SW480 (cell line): ENCODE measurements at regions not wholly inside any gene's neighbourhood (a gene's known extent, or its start where the extent isn't known, plus 50 kb on each side); places are given as distances from the start of the nearest gene placed in this dataset.

Experiments used
- DNase-seq: peaks from one replicate; pipeline ENCODE4 v3.0.0-alpha.2; 2016; ENCODE audit warnings: low spot score

- DNase-seq, result no peak
Measured at GRCh38 chr4:178789279-178789678, 1347.0 kb upstream of the AGA start.

DNA sequence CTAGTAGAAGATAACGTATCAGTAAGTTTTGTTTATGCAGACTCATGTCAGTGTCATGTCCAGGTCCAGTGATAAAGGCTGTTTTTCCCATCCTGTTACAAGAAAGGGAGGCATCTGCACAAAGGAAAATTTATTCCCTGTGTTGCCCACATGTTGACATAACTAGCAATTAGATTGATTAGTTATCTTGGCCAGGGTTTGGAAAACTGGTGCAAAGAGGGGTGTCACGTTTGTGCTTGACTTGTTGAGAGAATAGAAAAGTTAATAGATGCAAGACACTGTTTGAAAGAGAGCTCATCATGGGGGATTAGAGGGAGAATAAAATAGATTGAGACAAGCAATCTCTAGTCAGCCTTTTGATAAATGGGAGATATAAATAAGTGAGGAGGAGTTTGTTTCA is 1357.0 kb upstream of the AGA start:
- DNase-seq, result no peak

GRCh38 chr4:178808106-178808505 is 1365.9 kb upstream of the AGA start:
- DNase-seq, result no peak

GRCh38 chr4:178809921-178810320 is 1367.7 kb upstream of the AGA start:
- DNase-seq, result no peak

GRCh38 chr4:178811356-178811755 is 1369.1 kb upstream of the AGA start:
- DNase-seq, result no peak

- no peak for DNase-seq
Measured at GRCh38 chr4:178812866-178813265, 1370.6 kb upstream of the AGA start.

DNA sequence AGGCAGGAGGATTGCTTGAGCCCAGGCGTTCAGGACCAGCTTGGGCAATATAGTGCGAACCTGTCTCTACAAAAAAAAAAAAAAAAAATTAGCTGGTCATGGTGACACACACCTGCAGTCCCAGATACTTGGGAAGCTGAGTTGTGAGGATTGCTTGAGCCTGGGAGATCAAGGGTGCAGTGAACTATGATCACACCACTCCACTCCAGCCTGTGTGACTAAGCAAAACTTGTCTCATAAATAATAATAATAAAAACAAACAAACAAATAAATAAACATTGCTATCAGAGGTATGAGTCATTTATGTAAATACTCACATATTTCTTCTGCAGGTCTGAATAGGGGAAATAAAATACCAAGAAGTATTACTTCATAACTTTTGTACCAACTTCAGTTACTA is 1372.7 kb upstream of the AGA start:
- no peak for DNase-seq

DNA sequence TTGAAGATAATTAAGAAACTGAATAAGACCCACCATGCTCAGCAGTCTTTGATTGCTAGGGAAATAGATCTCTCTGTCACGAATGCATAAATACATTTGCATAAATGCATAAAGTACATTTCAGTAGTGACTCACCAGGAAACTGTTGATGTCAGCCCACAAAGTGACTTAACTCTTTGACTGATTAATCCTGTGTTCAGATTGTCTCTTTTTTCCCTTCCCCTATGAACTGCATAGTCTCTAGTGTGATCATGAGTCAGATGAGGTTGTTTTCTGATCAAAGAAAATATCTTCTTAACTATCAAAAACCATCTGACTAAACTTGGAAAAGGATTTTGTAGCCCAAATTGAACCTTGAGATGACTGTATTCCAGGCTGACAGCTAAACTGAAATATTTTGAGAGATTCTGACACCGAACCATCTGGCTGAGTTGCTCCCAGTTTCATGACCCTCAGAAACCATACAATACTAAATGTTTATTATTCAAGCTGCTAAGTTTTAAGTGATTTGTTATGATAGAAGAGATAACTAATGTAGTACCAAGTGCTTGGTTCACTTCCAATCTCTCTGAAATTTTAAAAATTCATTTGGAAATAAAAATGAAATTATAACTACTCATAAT is 1381.5 kb upstream of the AGA start:
- no peak for DNase-seq

DNA sequence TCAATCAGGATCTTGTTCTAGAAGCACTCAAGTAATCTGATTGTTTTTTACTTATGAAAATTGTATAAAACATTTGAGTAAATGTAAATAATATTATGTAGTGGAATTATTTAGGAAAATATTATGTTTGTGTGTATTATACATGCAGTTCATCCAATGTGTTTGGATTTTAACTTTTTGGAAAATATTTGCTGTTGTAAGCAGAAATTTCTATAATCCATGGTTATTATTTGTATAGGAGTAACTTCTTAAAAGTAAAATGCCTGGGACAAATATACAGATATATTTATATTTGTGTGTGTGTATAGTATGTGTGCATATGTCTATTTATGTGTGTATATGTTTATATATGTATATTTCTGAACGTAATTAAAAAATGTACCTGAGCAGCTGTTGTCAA is 1394.6 kb upstream of the AGA start:
- no peak for DNase-seq

GRCh38 chr4:178838776-178839175 is 1396.5 kb upstream of the AGA start:
- DNase-seq, result no peak

DNA sequence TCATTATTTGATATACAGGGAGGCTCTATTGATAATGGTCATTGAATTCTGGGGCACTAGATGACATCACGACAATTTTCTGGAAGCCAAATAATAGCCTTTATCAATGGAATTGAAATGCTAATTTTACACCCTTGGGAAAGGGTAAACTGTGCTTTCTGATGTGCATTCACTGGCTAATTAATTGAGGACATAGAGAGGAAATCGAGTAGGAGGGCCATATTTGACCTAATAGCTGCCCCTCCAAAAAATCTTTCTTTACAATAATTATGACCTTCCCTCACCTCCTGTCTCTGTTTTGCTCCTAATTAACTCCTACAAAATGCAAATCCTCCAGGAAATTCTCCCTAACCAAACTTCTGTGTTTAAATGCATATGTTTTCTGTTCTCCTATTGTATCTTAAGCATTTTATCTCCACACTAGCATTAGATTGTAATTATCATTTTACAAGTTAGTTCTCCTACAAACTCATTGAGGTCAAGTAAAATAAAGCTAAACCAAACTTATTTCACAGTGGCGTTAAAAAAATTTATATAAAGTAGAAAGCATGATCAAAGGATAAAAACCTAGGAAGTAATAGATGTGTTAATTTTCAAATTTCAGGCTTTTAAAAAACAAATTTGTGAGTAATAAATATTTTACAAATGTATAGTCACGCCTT is 1414.0 kb upstream of the AGA start:
- DNase-seq, result no peak

- no peak for DNase-seq
Measured at GRCh38 chr4:178871476-178871875, 1429.2 kb upstream of the AGA start.

DNA sequence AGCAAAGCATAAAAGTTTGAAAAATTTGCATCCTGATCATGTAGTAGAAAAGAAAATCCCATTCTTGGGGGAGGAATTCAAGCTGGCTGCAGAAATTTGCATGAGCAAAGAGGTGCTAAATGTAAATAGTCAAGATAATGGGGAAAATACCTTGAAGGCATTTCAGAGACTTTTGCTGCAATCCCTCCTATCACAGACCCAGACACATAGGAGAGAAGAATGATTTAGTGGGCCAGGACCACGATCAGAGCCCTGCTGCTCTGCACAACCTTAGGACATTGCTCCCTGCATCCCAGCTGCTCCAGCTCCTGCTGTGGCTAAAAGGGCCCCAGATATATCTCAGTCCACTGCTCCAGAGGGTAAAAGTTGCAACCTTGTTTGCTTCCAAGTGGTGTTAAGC is 1439.7 kb upstream of the AGA start:
- DNase-seq, result no peak

GRCh38 chr4:178894126-178894525 is 1451.9 kb upstream of the AGA start:
- DNase-seq, result no peak

- DNase-seq, result no peak
Measured at GRCh38 chr4:178899084-178899483, 1456.8 kb upstream of the AGA start.

- no peak for DNase-seq
Measured at GRCh38 chr4:178917756-178918155, 1475.5 kb upstream of the AGA start.

DNA sequence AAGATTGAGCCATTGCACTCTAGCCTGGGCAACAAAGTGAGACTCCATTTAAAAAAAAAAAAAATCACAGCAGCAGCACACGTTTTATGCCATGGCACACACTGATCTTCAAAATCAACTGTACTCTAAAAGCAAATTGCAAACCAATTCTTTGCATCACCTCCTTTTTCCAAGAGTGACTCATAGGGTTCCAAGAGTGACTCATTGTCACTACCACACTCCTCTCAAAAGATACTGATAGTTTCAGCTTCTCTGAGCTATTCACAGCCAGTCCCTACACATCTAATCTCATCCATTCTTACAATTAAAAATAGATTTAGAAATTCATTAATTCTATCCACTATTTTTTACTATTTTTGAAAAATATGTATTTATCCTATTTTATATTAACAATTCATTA is 1494.9 kb upstream of the AGA start:
- no peak for DNase-seq

DNA sequence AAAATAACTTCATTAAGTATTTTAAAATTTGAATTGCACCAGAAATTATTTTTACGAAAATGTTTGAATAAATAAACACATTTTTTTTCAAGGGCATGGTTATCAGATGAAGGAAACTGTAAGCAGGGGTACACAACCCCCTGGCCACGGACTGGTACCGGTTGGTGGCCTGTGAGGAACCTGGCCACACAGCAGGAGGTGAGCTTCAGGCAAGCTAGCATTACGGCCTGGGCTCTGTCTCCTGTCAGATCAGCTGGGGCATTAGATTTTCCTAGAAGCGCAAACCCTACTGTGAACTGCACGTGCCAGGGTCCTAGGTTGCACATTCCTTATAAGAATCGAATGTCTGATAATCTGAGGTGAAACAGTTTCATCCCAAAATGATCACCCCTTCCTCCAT is 1499.7 kb upstream of the AGA start:
- DNase-seq, result no peak

GRCh38 chr4:178953447-178954120 is 1511.3 kb upstream of the AGA start:
- DNase-seq, result no peak

DNA sequence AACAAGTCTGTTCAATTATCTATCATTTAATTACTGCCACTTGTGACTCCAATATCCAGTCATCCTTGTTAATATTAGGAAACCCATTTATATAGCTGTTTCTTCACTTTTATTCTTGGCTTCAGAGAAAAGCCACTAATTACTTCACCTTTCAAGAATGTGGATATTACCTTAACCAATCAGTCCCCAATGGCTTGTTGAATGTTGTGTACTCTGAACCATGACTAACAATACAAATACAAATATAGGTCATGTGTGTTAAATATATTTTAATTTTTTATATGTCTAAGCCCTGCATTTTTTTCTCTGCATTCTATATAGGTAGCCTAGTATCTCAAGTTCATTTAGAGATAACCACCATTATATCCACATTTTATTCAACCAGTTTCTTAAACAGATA is 1513.4 kb upstream of the AGA start:
- DNase-seq, result no peak

DNA sequence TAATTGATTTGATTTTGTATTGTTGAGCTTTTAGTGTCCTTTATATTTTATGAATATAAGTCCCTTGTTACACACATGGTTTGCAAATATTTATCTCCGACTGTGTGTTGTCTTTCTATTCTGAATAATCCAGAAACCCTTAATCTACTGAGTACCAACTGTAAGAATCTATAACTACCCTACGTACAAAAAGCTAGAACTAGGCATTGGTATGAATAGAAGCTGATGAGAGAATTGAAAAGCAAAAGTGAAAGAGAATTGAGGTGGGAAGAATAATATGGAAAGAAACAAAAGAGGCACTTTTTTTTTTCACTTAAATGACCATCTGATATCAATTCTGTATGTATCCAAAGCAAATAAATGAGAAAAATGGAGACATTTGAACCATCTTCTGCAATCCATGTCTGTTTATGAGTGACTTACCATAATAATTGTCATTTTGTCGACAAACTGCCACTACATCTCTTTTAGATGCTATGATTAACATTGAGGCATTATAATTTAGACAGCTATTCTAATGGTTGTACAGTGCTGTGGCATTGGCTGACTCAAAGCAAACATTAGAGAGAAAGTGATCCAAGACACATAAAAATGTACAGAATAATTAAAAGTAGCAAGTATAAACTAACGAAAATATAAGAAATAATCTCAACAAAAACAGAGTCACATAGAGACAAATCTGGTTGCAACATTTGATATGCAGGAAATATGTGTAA is 1516.6 kb upstream of the AGA start:
- DNase-seq, result no peak

- no peak for DNase-seq
Measured at GRCh38 chr4:178963446-178964045, 1521.3 kb upstream of the AGA start.

GRCh38 chr4:178966644-178967043 is 1524.4 kb upstream of the AGA start:
- no peak for DNase-seq
